Activated CD4-positive, alpha-beta T cell treated with anti-CD3 and anti-CD28 coated beads, Interleukin-10, Interleukin-2, amounts not matched to agents 100 ng/mL and 50 ng/mL, durations not matched to agents 16 hours and 8 hours (primary cell): ENCODE measurements at regions not wholly inside any gene's neighbourhood (a gene's known extent, or its start where the extent isn't known, plus 50 kb on each side); places are given as distances from the start of the nearest gene placed in this dataset.
A peak's percentile ranks its signal among the peaks of the same experiment; 100 is the strongest.

Experiments used
- DNase-seq: peaks from one replicate; pipeline ENCODE4 v3.0.0-alpha.2; 2020

GRCh38 chr1:50358962-50359361, 64.3 kb downstream of the DMRTA2 start:
- no peak for DNase-seq

DNA sequence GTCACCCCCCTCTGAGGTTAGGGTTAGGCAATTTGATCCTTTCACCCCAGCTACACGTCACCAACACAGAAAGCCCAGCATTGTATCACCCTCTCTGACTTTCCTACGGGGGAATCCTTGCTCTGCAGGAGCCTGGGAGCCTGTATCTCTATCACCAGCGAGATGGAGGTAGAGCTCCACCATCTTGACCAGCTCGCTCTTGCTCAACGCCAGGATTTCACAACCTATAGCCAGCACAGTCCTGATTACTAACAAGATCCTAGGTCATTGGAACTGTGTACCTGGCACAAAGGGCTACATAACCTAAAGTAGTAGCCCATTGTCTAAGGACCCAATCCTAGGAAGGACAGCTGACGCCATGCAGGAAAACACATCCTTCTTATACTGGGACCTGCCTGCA, 66.1 kb downstream of the DMRTA2 start:
- DNase-seq = no peak

GRCh38 chr1:50354813-50355212, 68.4 kb downstream of the DMRTA2 start:
- DNase-seq = no peak

DNA sequence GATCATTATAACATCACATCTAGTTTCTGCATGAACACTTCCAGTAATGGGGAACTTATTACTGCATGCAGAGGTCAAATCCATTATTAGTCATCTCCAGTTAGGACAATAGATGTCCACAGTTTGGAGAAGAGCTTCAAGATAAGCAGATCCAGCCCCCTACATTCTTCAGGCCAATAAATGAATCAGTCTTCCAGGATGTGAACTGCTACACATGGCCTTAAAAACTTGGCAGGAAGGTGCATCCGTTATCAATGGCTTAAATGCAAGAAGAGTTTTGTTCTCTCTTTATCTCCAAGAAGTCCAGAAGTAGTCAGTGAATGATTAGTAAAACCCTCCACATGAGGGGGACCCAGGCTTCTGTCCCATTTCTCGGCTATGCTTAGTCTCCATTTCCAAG, 70.8 kb downstream of the DMRTA2 start:
- DNase-seq = no peak

DNA sequence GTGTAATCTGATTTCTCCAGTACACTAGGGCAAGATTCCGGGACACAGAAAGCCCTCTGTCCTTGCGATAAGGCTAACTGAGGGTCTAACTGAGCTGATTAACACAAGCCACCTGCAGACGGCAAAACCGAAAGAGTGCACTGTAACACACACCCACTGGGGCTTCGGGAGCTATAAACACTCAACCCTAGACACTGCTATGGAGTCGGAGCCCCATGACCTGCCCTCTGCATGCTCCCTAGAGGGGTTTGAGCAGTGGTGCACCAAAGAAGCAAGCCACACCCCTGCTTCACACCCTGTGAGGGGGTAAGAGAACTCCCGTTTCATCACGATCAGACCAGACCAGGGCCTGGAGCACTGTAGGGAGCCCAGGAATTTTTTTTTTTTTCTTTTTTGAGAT, 72.4 kb downstream of the DMRTA2 start:
- no peak for DNase-seq

DNA sequence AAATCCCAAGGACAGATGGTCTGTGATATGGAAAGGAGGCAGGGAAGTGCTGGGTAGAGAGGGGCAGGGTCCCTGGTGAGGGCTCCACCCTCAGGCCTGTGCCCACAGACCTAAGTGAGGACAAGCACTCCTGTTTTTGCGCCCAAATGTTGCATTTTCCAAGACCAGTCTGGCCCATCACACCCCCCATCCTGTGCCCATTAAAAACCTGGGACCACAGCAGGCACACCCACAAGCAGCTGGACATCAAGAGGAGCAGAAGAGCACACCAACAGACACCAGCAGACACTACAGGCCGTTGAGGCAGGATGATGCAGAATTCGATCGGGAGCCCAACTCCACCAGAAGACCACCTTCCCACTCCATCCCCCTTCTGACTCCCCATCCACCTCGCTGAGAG, 72.8 kb downstream of the DMRTA2 start:
- no peak for DNase-seq

- no peak for DNase-seq
These were observed 74.0 kb downstream of the DMRTA2 start for GRCh38 chr1:50349242-50349565.

DNA sequence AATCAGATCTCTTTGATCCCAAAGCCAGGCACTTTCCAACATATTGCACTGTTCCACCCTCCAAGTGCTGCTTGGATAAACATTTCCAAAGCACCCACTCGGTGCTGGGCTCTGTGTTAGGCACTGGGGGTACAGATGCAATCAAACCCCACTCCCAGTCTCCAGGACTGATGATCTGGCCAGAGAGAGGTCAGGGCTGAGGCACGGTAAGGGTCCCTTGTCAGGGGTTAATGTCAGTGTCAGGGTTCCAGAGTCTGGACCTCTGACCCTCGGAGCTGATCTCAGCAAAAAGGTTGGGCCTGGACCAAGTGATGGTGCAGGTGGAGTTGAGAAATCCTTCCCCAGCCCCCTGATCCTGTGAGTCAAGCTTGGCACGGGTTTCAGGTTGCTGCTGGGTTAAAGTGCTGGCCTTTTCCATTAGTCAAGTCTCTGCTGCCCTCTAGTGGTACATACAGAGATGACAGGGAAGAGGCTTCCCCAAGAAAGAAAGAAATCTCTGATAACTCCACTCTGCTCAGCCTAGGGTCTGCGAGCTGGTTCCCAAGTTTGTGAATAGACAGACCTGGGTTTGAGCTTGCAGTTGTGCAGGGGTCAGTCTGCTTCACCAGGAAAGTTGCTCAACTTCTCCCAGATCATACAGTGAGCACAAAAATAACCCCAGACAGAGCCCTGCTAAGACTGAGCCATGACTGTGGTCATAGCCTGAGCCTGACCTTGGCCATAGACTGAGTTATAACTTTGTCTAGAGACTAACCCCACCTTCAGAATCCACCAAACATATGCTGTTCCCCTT, 74.6 kb downstream of the DMRTA2 start:
- DNase-seq = peak; percentile 70

DNA sequence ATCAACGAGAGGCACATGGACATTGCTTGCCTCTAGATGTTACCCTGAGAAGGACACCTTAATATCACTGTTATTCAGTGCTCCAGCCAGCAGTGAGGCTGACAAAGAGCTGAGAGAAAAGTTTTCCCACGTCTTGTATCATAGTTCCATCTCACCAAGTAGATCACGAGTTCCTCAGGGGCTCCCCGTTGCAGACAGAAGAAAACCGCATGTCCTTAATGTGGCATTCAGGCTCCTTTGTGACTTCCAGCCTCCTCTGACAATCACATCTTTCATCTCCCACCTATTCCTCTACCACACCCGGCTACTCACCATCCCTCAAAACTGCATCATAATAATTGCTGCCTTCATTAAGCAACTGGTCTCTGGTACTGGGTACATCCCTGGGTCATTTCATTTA, 75.3 kb downstream of the DMRTA2 start:
- no peak for DNase-seq

- no peak for DNase-seq
These were observed 76.6 kb downstream of the DMRTA2 start for GRCh38 chr1:50346621-50347020.

- no peak for DNase-seq
These were observed 79.9 kb downstream of the DMRTA2 start for GRCh38 chr1:50343323-50343722.

- no peak for DNase-seq
These were observed 80.7 kb downstream of the DMRTA2 start for GRCh38 chr1:50342525-50342924.

DNA sequence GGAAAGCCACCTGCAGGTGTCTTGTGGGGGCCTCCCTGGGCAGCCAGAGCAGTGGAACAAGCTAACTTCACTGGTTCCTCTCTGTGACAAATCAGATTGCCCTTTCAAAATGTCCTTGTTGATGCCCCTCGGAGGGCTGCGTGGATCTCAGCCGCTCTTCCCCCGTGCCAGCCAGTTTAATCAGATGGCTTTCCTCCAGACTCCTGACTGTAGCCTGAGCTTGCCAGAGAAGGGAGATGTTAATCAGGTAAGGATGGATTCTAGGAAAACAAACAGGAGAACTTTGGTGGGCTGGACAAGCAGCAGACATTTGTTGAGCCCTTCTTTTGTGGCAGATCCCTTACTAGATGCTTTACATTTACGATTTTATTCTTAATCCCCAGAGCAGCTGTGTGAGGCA, 88.2 kb downstream of the DMRTA2 start:
- no peak for DNase-seq

DNA sequence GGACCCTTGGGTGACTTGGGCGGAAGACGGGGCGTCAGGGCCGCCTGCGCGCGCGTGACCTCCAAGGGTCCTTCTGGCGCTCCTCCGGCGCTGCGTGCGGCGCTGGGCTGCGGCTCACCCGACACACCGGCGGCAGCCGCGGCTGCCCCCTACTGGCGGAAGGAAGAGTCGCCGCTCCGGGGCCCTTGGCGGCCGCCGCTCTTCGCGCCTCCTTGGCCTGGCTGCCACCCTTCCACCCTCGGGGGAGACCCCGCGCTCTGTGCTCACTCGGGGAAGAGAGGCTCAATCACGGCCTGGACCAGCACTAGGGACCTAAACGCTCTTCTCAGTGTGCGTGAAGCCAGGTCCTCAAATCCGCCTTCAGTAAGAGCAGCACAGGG, 89.7 kb downstream of the DMRTA2 start:
- peak; percentile 74 for DNase-seq

DNA sequence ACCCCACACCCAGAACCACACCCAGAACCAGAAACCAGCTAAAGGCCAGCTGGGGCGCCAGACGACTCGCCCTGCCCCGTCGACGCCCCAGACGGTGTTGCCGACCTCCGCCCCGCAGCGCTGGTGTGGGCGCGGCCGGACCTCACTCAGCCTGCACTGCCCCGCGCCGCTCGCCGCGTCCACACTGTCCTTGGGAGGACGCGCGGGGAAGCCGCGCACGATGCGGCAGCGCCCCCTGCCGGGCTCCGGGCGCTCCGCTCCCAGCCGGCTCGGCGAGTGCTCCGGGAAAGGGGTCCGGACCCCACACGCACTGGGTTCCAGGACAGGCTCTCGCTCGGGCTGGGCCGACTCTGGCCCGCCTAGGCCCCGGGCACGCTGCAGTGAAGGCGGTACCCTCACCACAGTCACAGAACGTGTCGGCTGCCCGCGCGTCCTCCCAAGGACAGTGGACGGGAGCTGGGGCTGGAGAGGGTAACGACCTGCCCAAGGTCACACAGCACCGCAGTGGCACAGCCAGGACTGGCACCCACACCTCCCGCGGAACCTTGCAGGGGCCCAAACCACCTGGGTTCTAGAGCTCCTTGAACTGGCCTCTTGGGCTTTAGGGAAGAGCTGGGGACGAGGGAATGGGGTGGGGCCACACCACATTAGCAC, 90.2 kb downstream of the DMRTA2 start:
- peak; percentile 69 for DNase-seq

DNA sequence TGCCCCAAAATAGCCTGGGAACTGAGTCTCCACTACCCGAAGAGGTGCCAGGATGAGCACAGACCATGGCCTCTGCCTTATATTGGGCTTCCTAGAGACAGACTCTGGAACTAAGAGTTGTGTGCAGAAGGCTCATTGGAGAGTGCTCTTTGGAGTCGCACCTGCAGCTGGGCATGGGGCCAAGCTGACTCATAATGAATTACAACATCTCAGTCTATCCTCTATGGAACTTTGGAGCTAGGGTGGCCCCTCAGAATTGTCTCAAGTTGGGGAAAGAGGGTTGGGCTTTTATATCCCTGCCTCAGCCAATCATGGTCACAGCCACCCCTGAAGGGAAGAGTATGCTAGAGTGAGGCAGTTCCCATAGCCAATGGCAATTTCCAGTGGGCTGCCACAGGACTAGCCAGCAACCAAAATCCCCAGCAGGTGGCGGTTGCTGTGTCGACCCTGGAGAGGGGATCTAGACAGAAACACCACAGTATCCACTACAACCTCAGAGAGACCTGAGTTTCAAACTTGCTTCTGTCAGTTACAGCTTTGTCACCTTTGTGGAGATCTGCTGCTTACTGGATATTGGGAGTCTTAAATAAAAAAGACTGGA, 93.8 kb downstream of the DMRTA2 start:
- DNase-seq = no peak

DNA sequence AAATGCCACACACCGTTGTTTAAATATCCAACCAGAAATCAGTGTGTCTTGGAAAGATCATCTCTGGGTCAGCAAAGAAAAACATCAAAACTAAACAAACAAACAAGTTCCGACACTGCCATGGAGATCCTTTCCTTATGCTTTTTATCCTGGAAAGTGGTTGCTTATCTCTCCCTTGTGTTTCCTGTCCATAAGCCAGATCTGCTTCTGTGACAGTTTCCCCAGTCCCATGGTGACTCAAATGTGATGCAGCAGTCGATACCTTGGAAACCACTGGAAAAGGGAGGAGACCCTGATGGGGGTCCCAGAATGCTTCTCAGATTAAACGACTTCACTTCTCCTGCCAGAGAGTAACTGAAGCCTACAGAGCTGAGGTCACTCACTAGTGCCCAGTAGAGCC, 94.7 kb downstream of the DMRTA2 start:
- DNase-seq = no peak

GRCh38 chr1:50326026-50326425, 97.2 kb downstream of the DMRTA2 start:
- no peak for DNase-seq

DNA sequence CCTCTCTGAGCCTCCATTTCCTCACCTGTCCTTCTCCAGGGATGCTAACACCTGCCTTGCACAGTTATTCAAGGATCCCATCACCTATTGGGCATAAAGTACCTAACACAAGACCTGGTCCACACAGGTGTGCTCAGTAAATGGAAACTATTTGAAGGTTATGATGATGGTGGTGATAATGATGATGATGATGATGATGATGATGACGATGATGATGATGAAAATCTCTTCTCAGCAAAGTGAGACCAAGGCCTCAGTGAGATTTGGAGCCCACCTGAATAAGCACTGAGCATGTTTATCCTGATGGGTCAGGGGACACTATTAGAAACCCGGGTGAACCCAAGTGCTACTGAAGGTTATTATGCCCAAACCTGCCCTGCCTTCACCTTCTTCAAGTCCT, 100.7 kb downstream of the DMRTA2 start:
- no peak for DNase-seq

DNA sequence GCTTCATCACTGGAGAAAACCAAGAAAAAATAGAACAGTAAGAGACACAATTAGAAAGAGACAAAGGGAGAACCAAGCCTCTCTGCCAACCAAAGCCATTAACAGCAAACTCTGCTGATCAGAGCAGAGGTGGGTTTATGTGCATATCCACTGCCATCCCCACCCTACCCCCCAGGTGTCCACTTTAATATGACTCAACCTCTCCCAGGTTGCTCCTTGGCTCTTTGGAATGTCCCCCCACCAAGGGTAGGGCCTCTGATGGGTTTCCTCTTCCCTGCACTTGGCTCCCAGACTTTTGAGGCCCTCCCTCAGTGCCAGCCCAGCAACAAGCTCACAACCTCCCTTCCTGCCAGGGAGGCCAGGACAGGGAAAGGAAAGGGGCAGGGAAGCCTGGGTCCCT, 104.8 kb downstream of the DMRTA2 start:
- DNase-seq = no peak

DNA sequence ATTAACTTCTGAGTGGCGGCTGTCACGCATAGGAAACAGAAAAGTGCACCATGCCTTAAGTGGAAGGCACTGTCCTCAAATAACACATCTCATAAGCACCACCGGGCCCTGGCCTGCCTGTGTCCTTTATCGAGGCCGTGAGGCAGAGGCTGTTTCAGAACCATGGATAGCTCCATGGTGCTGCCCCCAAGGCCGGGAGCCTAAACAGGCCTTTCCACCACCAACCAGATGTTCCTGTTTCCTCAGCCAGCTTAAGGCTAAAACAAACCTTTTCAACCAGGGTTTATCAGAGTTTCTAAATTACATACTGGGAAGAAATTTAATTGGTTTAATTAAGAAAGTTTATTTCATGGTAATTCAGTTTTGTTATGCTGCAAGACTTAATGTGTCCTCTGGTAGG, 114.4 kb downstream of the DMRTA2 start:
- DNase-seq = peak; percentile 3

- no peak for DNase-seq
These were observed 117.4 kb downstream of the DMRTA2 start for GRCh38 chr1:50305808-50306207.

DNA sequence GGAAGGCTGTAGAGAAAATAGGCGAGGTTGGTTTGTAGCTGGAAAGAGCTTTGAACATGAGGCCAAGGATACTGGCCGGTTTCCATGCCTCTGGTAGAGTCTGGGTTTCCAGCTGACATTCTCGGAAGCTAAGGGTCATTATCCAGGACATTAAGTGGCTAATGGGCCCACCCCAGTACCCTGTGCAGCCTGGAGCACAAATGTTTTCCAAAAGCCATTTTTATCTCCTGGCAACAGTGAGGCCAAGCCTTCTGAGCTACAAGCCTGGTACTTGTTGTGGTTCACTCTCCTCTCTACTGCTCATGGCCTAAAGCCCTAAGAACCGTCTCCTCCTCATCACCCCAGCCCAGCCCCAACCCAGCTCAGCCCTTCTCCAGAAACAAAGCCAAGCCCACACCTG, 122.9 kb downstream of the DMRTA2 start:
- no peak for DNase-seq

DNA sequence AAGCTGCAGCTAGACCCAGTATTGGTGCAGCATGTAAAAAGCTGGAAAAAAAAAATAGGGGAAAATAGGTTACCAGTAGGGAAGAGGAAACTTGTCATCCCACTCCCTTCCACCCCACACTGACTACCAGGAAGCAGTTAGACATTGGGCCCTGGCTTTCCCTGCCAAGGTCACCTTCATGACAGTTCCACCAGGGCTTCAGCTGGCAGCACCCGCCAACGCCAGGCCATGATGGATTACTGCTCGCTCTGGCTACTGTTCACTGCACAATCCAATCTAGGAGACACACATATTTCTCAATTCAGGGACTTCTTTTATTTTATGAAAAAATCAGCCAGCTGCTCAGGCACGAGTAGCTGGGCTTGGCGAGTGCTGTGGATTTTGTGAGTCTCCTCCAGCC, 127.7 kb downstream of the DMRTA2 start:
- DNase-seq = no peak

DNA sequence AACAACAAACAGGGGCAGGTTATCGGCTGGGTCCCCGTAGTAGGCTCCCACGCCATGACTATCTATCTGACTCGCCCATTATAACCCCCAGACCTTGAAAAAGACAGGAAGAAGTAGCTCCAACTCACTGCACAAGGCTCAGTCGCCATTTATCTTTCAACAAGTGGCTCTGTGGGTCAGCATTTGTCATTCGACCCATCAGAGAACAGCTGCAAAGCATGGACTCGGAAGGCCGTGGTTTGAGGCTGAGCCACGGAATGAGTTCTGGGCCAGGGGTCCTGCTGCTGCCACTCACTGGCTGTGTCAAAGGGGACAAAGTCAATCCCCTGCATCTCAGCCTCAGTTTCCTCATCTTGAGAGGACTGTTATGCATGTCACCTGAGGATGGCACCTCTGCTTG, 131.0 kb downstream of the DMRTA2 start:
- no peak for DNase-seq
